IMR-90 (cell line): ENCODE measurements at regions not wholly inside any gene's neighbourhood (a gene's known extent, or its start where the extent isn't known, plus 50 kb on each side); places are given as distances from the start of the nearest gene placed in this dataset.
"Not testable (repeated sequence)": the region's sequence is repeated elsewhere in the genome, so short reads cannot be mapped to it uniquely, and the experiment has no call there.

ENCODE experiments used
- BHLHE40 ChIP-seq: fragments of 150-350 bp; IDR thresholded peaks from 2 replicates; pipeline ENCODE4 v1.6.1; 2016; ENCODE audit warnings: mild to moderate bottlenecking, low read depth, low read length
- CEBPB ChIP-seq: IDR thresholded peaks from 2 replicates; pipeline ENCODE4 v1.6.1; 2012; ENCODE audit warnings: low read depth, low read length, improper control_type of control experiment
- CHD1 ChIP-seq: IDR thresholded peaks from 2 replicates; pipeline ENCODE4 v1.6.1; 2012; ENCODE audit warnings: low read depth, low read length, improper control_type of control experiment
- MAFK ChIP-seq: IDR thresholded peaks from 2 replicates; pipeline ENCODE4 v1.6.1; 2012; ENCODE audit warnings: low read depth, low read length, improper control_type of control experiment
- MXI1 ChIP-seq: IDR thresholded peaks from 2 replicates; pipeline ENCODE4 v1.6.1; 2012; ENCODE audit warnings: low read depth, mild to moderate bottlenecking, low read length, moderate library complexity, borderline replicate concordance
- POLR2A ChIP-seq: IDR thresholded peaks from 2 replicates; pipeline ENCODE4 v1.6.1; 2012; ENCODE audit warnings: mild to moderate bottlenecking, low read depth, low read length
- RAD21 ChIP-seq: IDR thresholded peaks from 2 replicates; pipeline ENCODE4 v1.6.1; 2012; ENCODE audit warnings: low read length, improper control_type of control experiment
- RCOR1 ChIP-seq: IDR thresholded peaks from 2 replicates; pipeline ENCODE4 v1.6.1; 2012; ENCODE audit warnings: mild to moderate bottlenecking, low read length, improper control_type of control experiment; ENCODE audit not compliant: insufficient replicate concordance
- RFX5 ChIP-seq: IDR thresholded peaks from 2 replicates; pipeline ENCODE4 v1.8.0; 2012; ENCODE audit warnings: low read depth, mild to moderate bottlenecking, low read length, moderate library complexity
- SMC3 ChIP-seq: fragments of 150-350 bp; IDR thresholded peaks from 2 replicates; pipeline ENCODE4 v1.6.1; 2016; ENCODE audit warnings: low read depth, mild to moderate bottlenecking, antibody characterized with exemption, low read length, moderate library complexity
- TF ChIP-seq, protein P1 (sequence below): conservative IDR thresholded peaks from 2 replicates; pipeline ENCODE4 v1.5.1; 2012; ENCODE audit warnings: mild to moderate bottlenecking, low read depth, low read length, improper control_type of control experiment
- TF ChIP-seq, protein P2 (sequence below): fragments of 150-350 bp; IDR thresholded peaks from 2 replicates; pipeline ENCODE4 v1.6.1; 2017; ENCODE audit warnings: mild to moderate bottlenecking, antibody characterized with exemption, low read length, low read depth

GRCh38 chr10:44112280-44112679 lies 272.6 kb downstream of the CXCL12 start:
- TF ChIP-seq, protein P1, sequence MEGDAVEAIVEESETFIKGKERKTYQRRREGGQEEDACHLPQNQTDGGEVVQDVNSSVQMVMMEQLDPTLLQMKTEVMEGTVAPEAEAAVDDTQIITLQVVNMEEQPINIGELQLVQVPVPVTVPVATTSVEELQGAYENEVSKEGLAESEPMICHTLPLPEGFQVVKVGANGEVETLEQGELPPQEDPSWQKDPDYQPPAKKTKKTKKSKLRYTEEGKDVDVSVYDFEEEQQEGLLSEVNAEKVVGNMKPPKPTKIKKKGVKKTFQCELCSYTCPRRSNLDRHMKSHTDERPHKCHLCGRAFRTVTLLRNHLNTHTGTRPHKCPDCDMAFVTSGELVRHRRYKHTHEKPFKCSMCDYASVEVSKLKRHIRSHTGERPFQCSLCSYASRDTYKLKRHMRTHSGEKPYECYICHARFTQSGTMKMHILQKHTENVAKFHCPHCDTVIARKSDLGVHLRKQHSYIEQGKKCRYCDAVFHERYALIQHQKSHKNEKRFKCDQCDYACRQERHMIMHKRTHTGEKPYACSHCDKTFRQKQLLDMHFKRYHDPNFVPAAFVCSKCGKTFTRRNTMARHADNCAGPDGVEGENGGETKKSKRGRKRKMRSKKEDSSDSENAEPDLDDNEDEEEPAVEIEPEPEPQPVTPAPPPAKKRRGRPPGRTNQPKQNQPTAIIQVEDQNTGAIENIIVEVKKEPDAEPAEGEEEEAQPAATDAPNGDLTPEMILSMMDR: not testable (repeated sequence)
- TF ChIP-seq MAFK, RCOR1, POLR2A, MXI1, RAD21, SMC3, CHD1, BHLHE40, RFX5, CEBPB: not testable (repeated sequence)
- TF ChIP-seq, protein P2, sequence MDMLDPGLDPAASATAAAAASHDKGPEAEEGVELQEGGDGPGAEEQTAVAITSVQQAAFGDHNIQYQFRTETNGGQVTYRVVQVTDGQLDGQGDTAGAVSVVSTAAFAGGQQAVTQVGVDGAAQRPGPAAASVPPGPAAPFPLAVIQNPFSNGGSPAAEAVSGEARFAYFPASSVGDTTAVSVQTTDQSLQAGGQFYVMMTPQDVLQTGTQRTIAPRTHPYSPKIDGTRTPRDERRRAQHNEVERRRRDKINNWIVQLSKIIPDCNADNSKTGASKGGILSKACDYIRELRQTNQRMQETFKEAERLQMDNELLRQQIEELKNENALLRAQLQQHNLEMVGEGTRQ: not testable (repeated sequence)
